ENCODE measurements at regions not wholly inside any gene's neighbourhood (a gene's known extent, or its start where the extent isn't known, plus 50 kb on each side); places are given as distances from the start of the nearest gene placed in this dataset.

GRCh38 chr16:55154262-55154661 is 169.7 kb upstream of the IRX6 start:
- TF ChIP-seq CTCF (IDR thresholded peaks at IDR 0.05): no peak
- Histone ChIP-seq H3K4me1 (no peaks in the 10 kb centered on the region), H3K9ac (ENCODE audit: low read depth in 2 of 2, low read length in 2 of 2) (no peak overlapping the region), H3K4me3 (no peak overlapping the region), H3K9me3 (no peaks in the 10 kb centered on the region), H3K27me3 (no peaks in the 10 kb centered on the region), H3K36me3 (no peaks in the 10 kb centered on the region), H3K27ac (no peak overlapping the region)
- no peak for DNase-seq
- intact Hi-C loops (cut with DNase I): no loop called here

GRCh38 chr16:55154956-55155355 is 169.0 kb upstream of the IRX6 start:
- intact Hi-C loops (cut with DNase I): no loop called here
- no peaks in the 10 kb centered on the region for H3K9me3 ChIP-seq

GRCh38 chr16:55155815-55156214 is 168.2 kb upstream of the IRX6 start:
- no peak overlapping the region for H3K4me3 ChIP-seq
- H3K9ac ChIP-seq (ENCODE audit: low read depth in 2 of 2, low read length in 2 of 2): no peak overlapping the region
- DNase-seq: no peak
- TF ChIP-seq CTCF (IDR thresholded peaks at IDR 0.05): no peak
- no peaks in the 10 kb centered on the region for H3K27me3 ChIP-seq
- H3K36me3 ChIP-seq: no peaks in the 10 kb centered on the region
- H3K4me1 ChIP-seq: no peaks in the 10 kb centered on the region
- H3K9me3 ChIP-seq: no peaks in the 10 kb centered on the region
- H3K27ac ChIP-seq: no peak overlapping the region
- intact Hi-C loops (cut with DNase I): no loop called here

More at GRCh38 chr16:55154956-55155355, 169.0 kb upstream of the IRX6 start:
- Histone ChIP-seq H3K4me1 (no peaks in the 10 kb centered on the region), H3K9ac (ENCODE audit: low read depth in 2 of 2, low read length in 2 of 2) (no peak overlapping the region), H3K36me3 (no peaks in the 10 kb centered on the region), H3K27me3 (no peaks in the 10 kb centered on the region), H3K27ac (no peak overlapping the region), H3K4me3 (no peak overlapping the region)
- no peak for TF ChIP-seq CTCF (IDR thresholded peaks at IDR 0.05)
- DNase-seq: no peak

GRCh38 chr16:55169780-55170179 is 154.2 kb upstream of the IRX6 start:
- DNase-seq: peak; percentile 37
- no peak for TF ChIP-seq CTCF (IDR thresholded peaks at IDR 0.05)
- no peaks in the 10 kb centered on the region for H3K27me3 ChIP-seq
- no peaks in the 10 kb centered on the region for H3K9me3 ChIP-seq
- no peaks in the 10 kb centered on the region for H3K4me1 ChIP-seq
- no peaks in the 10 kb centered on the region for H3K36me3 ChIP-seq
- H3K9ac ChIP-seq (ENCODE audit: low read depth in 2 of 2, low read length in 2 of 2): no peak overlapping the region
- intact Hi-C loops (cut with DNase I): no loop called here
- H3K4me3 ChIP-seq: no peak overlapping the region
- no peak overlapping the region for H3K27ac ChIP-seq

GRCh38 chr16:55171241-55171640 is 152.8 kb upstream of the IRX6 start:
- H3K9me3 ChIP-seq: no peaks in the 10 kb centered on the region
- no peaks in the 10 kb centered on the region for H3K4me1 ChIP-seq
- H3K36me3 ChIP-seq: no peaks in the 10 kb centered on the region
- no peak for DNase-seq
- H3K27ac ChIP-seq: no peak overlapping the region
- TF ChIP-seq CTCF (IDR thresholded peaks at IDR 0.05): no peak
- H3K4me3 ChIP-seq: no peak overlapping the region
- no peak overlapping the region for H3K9ac ChIP-seq (ENCODE audit: low read depth in 2 of 2, low read length in 2 of 2)
- intact Hi-C loops (cut with DNase I): no loop called here
- H3K27me3 ChIP-seq: no peaks in the 10 kb centered on the region

- no peak for DNase-seq
- Histone ChIP-seq H3K27me3 (no peaks in the 10 kb centered on the region), H3K27ac (no peak overlapping the region), H3K9me3 (no peaks in the 10 kb centered on the region), H3K4me3 (no peak overlapping the region), H3K4me1 (no peaks in the 10 kb centered on the region), H3K36me3 (no peaks in the 10 kb centered on the region), H3K9ac (ENCODE audit: low read depth in 2 of 2, low read length in 2 of 2) (no peak overlapping the region)
- intact Hi-C loops (cut with DNase I): no loop called here
- no peak for TF ChIP-seq CTCF (IDR thresholded peaks at IDR 0.05)
These were observed 148.6 kb upstream of the IRX6 start for GRCh38 chr16:55175389-55175788.
